Gastrocnemius medialis (tissue), 4 donors: ENCODE measurements at regions not wholly inside any gene's neighbourhood (a gene's known extent, or its start where the extent isn't known, plus 50 kb on each side); places are given as distances from the start of the nearest gene placed in this dataset.

ENCODE experiments used
- ATAC-seq, 2 donors: fragments of 150-250 bp; one replicate each; pipeline ENCODE4 v1.9.1; 2016
- DNase-seq, 2 donors: peaks; one replicate each; pipeline ENCODE4 v3.0.0-alpha.2; 2019
- H3K27ac ChIP-seq, 4 donors: fragments of 200-600 bp; sonication (generic); 1 replicate in 1 of 4; 2 replicates in 3 of 4; pipeline ENCODE4 v1.5.1; 2016 to 2018; ENCODE audit warnings: mild to moderate bottlenecking in 2 of 4, moderate library complexity in 1 of 4
- H3K27me3 ChIP-seq, 3 donors: fragments of 200-600 bp; sonication (generic) in 2 of 3; 1 replicate in 1 of 3; 2 replicates in 2 of 3; pipeline versions ENCODE4 v1.5.1 to v1.6.0; 2016 to 2019; ENCODE audit warnings: mild to moderate bottlenecking in 1 of 3, moderate library complexity in 1 of 3
- H3K36me3 ChIP-seq, 2 donors: fragments of 200-600 bp; sonication (generic) in 1 of 2; one replicate each; pipeline ENCODE4 v1.5.1; 2017 to 2018
- H3K4me1 ChIP-seq, 2 donors: fragments of 200-600 bp; sonication (generic) in 1 of 2; one replicate each; pipeline ENCODE4 v1.5.1; 2016 to 2017; ENCODE audit warnings: mild to moderate bottlenecking in 2 of 2
- H3K4me3 ChIP-seq, 4 donors: fragments of 200-600 bp; sonication (generic) in 3 of 4; 1 replicate in 1 of 4; 2 replicates in 3 of 4; pipeline ENCODE4 v1.5.1; 2016 to 2019; ENCODE audit warnings: mild to moderate bottlenecking in 2 of 4
- H3K9me3 ChIP-seq, 3 donors: fragments of 200-600 bp; sonication (generic) in 2 of 3; 1 replicate in 1 of 3; 2 replicates in 2 of 3; pipeline ENCODE4 v1.5.1; 2016 to 2019
- CTCF ChIP-seq, 5 experiments: fragments of 450-650 bp in 3 of 5; fragments of 200-600 bp in 2 of 5; sonication (generic) in 2 of 5; IDR thresholded peaks in 4 of 5; conservative IDR thresholded peaks in 1 of 5; 1 replicate in 4 of 5; 2 replicates in 1 of 5; pipeline ENCODE4 v1.5.1; 2016 to 2019; ENCODE audit warnings: antibody characterized with exemption in 5 of 5, mild to moderate bottlenecking in 3 of 5, moderate library complexity in 3 of 5
- POLR2A ChIP-seq, 2 donors: fragments of 450-650 bp; IDR thresholded peaks; one replicate each; pipeline ENCODE4 v1.6.1; 2017; ENCODE audit warnings: antibody characterized with exemption in 2 of 2, mild to moderate bottlenecking in 2 of 2, moderate library complexity in 2 of 2
- in situ Hi-C, 4 donors: fragments of 200-750 bp; cut with MboI; loops; one replicate each; pipeline versions ENCODE4 v1.15.0 to v1.8.0; 2017; ENCODE audit warnings: low sequenced_read_pairs in 4 of 4
- intact Hi-C: fragments of 100-400 bp; cut with DNase I; formaldehyde crosslinking; loops from one replicate; pipeline ENCODE4 v1.15.1; 2023; ENCODE audit warnings: low total_unique reads

- in situ Hi-C loops = no loop called here
Measured at GRCh38 chrX:6965729-6966128, 181.8 kb upstream of the STS start.

GRCh38 chrX:6962006-6962355, 185.5 kb upstream of the STS start:
- DNase-seq = no peak
- Histone ChIP-seq H3K9me3 (no peaks in the 10 kb centered on the region), H3K36me3 (no peaks in the 10 kb centered on the region), H3K4me1 (no peaks in the 10 kb centered on the region), H3K27ac (no peak overlapping the region), H3K4me3 (no peak overlapping the region), H3K27me3 (no peaks in the 10 kb centered on the region)
- intact Hi-C loops = no loop called here
- in situ Hi-C loops = no loop called here
- no peak for ATAC-seq
- no peak for TF ChIP-seq POLR2A (IDR thresholded peaks at IDR 0.05)
- no peak for TF ChIP-seq CTCF (IDR thresholded peaks at IDR 0.05 in 4 of 5, conservative IDR thresholded peaks at IDR 0.05 in 1 of 5)

More at GRCh38 chrX:6965729-6966128, 181.8 kb upstream of the STS start:
- H3K27ac ChIP-seq = no peak overlapping the region
- TF ChIP-seq POLR2A (IDR thresholded peaks at IDR 0.05) (no peak), CTCF (IDR thresholded peaks at IDR 0.05 in 4 of 5, conservative IDR thresholded peaks at IDR 0.05 in 1 of 5) (no peak)
- H3K36me3 ChIP-seq = no peaks in the 10 kb centered on the region
- H3K4me3 ChIP-seq = no peak overlapping the region
- DNase-seq = no peak
- intact Hi-C loops = no loop called here
- no peaks in the 10 kb centered on the region for H3K27me3 ChIP-seq
- ATAC-seq = no peak
- no peaks in the 10 kb centered on the region for H3K4me1 ChIP-seq
- peaks cover 0 to 2% (median 0%) of the 10 kb centered on the region in 3 donors for H3K9me3 ChIP-seq

- no peaks in the 10 kb centered on the region for H3K4me1 ChIP-seq
- ATAC-seq (no peak), DNase-seq (no peak)
- H3K4me3 ChIP-seq = no peak overlapping the region
- no peaks in the 10 kb centered on the region for H3K27me3 ChIP-seq
- H3K9me3 ChIP-seq = no peaks in the 10 kb centered on the region
- intact Hi-C loops = no loop called here
- H3K27ac ChIP-seq = no peak overlapping the region
- in situ Hi-C loops = no loop called here
- no peaks in the 10 kb centered on the region for H3K36me3 ChIP-seq
- TF ChIP-seq CTCF (IDR thresholded peaks at IDR 0.05 in 4 of 5, conservative IDR thresholded peaks at IDR 0.05 in 1 of 5) (no peak), POLR2A (IDR thresholded peaks at IDR 0.05) (no peak)
Measured at GRCh38 chrX:6961286-6962005, 186.1 kb upstream of the STS start.

GRCh38 chrX:6959006-6959405, 188.5 kb upstream of the STS start:
- no peaks in the 10 kb centered on the region for H3K36me3 ChIP-seq
- H3K27me3 ChIP-seq = no peaks in the 10 kb centered on the region
- H3K9me3 ChIP-seq = no peaks in the 10 kb centered on the region
- no peak for DNase-seq
- H3K4me1 ChIP-seq = no peaks in the 10 kb centered on the region
- in situ Hi-C loops (no loop called here), intact Hi-C loops (no loop called here)
- no peak overlapping the region for H3K27ac ChIP-seq
- no peak for ATAC-seq
- no peak overlapping the region for H3K4me3 ChIP-seq
- TF ChIP-seq POLR2A (IDR thresholded peaks at IDR 0.05) = no peak
- TF ChIP-seq CTCF (IDR thresholded peaks at IDR 0.05 in 4 of 5, conservative IDR thresholded peaks at IDR 0.05 in 1 of 5) = no peak

GRCh38 chrX:6954836-6955235, 192.7 kb upstream of the STS start:
- no peaks in the 10 kb centered on the region for H3K9me3 ChIP-seq
- H3K4me3 ChIP-seq = no peak overlapping the region
- no peaks in the 10 kb centered on the region for H3K27me3 ChIP-seq
- in situ Hi-C loops = no loop called here
- no peak overlapping the region for H3K27ac ChIP-seq
- no peaks in the 10 kb centered on the region for H3K4me1 ChIP-seq
- no peak for TF ChIP-seq CTCF (IDR thresholded peaks at IDR 0.05 in 4 of 5, conservative IDR thresholded peaks at IDR 0.05 in 1 of 5)
- no peak for TF ChIP-seq POLR2A (IDR thresholded peaks at IDR 0.05)
- ATAC-seq = no peak
- no peaks in the 10 kb centered on the region for H3K36me3 ChIP-seq
- DNase-seq = no peak
- intact Hi-C loops = no loop called here
